ENCODE measurements at regions not wholly inside any gene's neighbourhood (a gene's known extent, or its start where the extent isn't known, plus 50 kb on each side); places are given as distances from the start of the nearest gene placed in this dataset.

DNA sequence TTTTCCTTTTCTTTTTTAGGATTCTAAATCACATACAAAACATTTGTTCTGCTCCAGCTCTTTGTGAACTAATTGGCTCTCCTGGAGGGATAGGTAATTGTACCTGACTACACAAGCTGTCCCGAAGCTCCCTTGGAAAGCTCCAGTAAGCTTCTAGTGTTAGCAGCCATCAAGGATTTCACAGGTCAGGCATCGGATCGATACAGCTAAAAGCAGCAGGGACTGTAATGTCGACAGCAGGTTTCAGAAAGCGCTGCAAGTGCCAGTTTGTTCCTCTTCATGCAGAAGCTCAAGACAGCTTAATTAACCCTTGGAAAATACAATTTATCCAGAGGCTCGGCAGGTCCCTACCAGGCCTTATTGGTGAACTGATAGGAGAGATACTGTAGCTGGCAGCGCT, 87.2 kb upstream of the VRK2 start:
- H3K9ac ChIP-seq (replicated peaks; ENCODE audit: extremely low read depth, insufficient read depth, low read length), result no peak overlapping the region
- no peaks in the 10 kb centered on the region for H3K9me3 ChIP-seq (replicated peaks; ENCODE audit: control insufficient read depth, insufficient read depth, low read length)
- H3K4me1 ChIP-seq (ENCODE audit: control insufficient read depth, extremely low read depth, insufficient read depth, low read length), result no peaks in the 10 kb centered on the region
- H3K4me3 ChIP-seq (replicated peaks in 1 of 3; ENCODE audit: insufficient read depth in 1 of 3, low read depth in 1 of 3, low read length in 3 of 3), result no peak overlapping the region
- CTCF ChIA-PET, result interaction anchor here (1.2 kb wide), 1 partner anchor 83 kb away, joined by 3 read pairs; no protein-coding TSS in a partner anchor
- dilution Hi-C loops (cut with MboI; ENCODE audit: extremely low pct_ligation_motif_present, low sequenced_read_pairs), result no loop called here
- no peak for DNase-seq (ENCODE audit: low read depth, low spot score)
- H3K4me2 ChIP-seq (ENCODE audit: insufficient read depth, low read length), result no peak overlapping the region
- no peaks in the 10 kb centered on the region for H4K20me1 ChIP-seq (replicated peaks; ENCODE audit: control insufficient read depth, extremely low read depth, insufficient read depth, low read length)
- H3K9me1 ChIP-seq (replicated peaks; ENCODE audit: control insufficient read depth, extremely low read depth, insufficient read depth, low read length), result no peaks in the 10 kb centered on the region
- no peak for FAIRE-seq
- H3K36me3 ChIP-seq (ENCODE audit: control insufficient read depth in 2 of 2, extremely low read depth in 1 of 2, insufficient read depth in 2 of 2, low read length in 2 of 2), result no peaks in the 10 kb centered on the region
- no peaks in the 10 kb centered on the region for H3K79me2 ChIP-seq (ENCODE audit: control insufficient read depth, insufficient read depth, low read length)
- no peak overlapping the region for H2AFZ ChIP-seq (ENCODE audit: low read depth, low read length)
- intact Hi-C loops (cut with micrococcal nuclease), result no loop called here
- H3K27me3 ChIP-seq (ENCODE audit: control insufficient read depth in 2 of 2, insufficient read depth in 2 of 2, low read length in 2 of 2), result no peaks in the 10 kb centered on the region
- BruUV-seq (replicated peaks), result no TSS peak
- H3K27ac ChIP-seq (ENCODE audit: insufficient read depth, low read depth, low read length), result no peak overlapping the region
- TF ChIP-seq POLR2AphosphoS5 (IDR thresholded peaks at IDR 0.05; ENCODE audit: insufficient read depth, low read depth, low read length) (no peak), POLR2A (IDR thresholded peaks at IDR 0.05; ENCODE audit: low read depth, low read length) (no peak), EZH2 (IDR thresholded peaks at IDR 0.05; ENCODE audit: borderline replicate concordance, low read depth, low read length, severe bottlenecking) (no peak), MYC (IDR thresholded peaks at IDR 0.05; ENCODE audit: low read depth, low read length) (no peak), FOS (IDR thresholded peaks at IDR 0.05; ENCODE audit: borderline replicate concordance, insufficient read depth, low read length) (no peak), JUN (IDR thresholded peaks at IDR 0.05; ENCODE audit: borderline replicate concordance, insufficient read depth, insufficient read length, low read depth) (no peak)
- TF ChIP-seq, protein P1, sequence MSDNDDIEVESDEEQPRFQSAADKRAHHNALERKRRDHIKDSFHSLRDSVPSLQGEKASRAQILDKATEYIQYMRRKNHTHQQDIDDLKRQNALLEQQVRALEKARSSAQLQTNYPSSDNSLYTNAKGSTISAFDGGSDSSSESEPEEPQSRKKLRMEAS (IDR thresholded peaks at IDR 0.05; ENCODE audit: insufficient read depth, insufficient read length), result no peak
- TF ChIP-seq, protein P2, sequence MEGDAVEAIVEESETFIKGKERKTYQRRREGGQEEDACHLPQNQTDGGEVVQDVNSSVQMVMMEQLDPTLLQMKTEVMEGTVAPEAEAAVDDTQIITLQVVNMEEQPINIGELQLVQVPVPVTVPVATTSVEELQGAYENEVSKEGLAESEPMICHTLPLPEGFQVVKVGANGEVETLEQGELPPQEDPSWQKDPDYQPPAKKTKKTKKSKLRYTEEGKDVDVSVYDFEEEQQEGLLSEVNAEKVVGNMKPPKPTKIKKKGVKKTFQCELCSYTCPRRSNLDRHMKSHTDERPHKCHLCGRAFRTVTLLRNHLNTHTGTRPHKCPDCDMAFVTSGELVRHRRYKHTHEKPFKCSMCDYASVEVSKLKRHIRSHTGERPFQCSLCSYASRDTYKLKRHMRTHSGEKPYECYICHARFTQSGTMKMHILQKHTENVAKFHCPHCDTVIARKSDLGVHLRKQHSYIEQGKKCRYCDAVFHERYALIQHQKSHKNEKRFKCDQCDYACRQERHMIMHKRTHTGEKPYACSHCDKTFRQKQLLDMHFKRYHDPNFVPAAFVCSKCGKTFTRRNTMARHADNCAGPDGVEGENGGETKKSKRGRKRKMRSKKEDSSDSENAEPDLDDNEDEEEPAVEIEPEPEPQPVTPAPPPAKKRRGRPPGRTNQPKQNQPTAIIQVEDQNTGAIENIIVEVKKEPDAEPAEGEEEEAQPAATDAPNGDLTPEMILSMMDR (IDR thresholded peaks at IDR 0.05; ENCODE audit: extremely low read depth in 1 of 2, insufficient read depth in 1 of 2, low read depth in 1 of 2, low read length in 2 of 2), result no peak
- POLR2A ChIA-PET, result no interaction called here

Data from endothelial cell of umbilical vein (primary cell).